GM23248 (cell line): ENCODE measurements at regions not wholly inside any gene's neighbourhood (a gene's known extent, or its start where the extent isn't known, plus 50 kb on each side); places are given as distances from the start of the nearest gene placed in this dataset.

ENCODE experiments used
- DNase-seq: peaks from one replicate; pipeline ENCODE4 v3.0.0-alpha.2; 2015
- H2AFZ ChIP-seq: fragments of 200-600 bp; sonication (generic); 2 replicates; pipeline ENCODE4 v1.6.1; 2016; ENCODE audit warnings: antibody characterized with exemption
- H3F3A ChIP-seq: fragments of 200-600 bp; sonication (generic); 2 replicates; pipeline ENCODE4 v1.6.1; 2016; ENCODE audit warnings: mild to moderate bottlenecking, antibody characterized with exemption, mixed run types; ENCODE audit not compliant: insufficient read depth
- H3K27ac ChIP-seq: fragments of 200-600 bp; sonication (generic); 2 replicates; pipeline ENCODE4 v1.5.1; 2016; ENCODE audit warnings: mild to moderate bottlenecking
- H3K27me3 ChIP-seq: fragments of 200-600 bp; sonication (generic); replicated peaks from 2 replicates; pipeline ENCODE4 v1.6.1; 2016; ENCODE audit warnings: mild to moderate bottlenecking; ENCODE audit not compliant: insufficient read depth
- H3K36me3 ChIP-seq: fragments of 200-600 bp; sonication (generic); 2 replicates; pipeline ENCODE4 v1.6.1; 2016; ENCODE audit warnings: low read depth, mild to moderate bottlenecking
- H3K4me1 ChIP-seq: fragments of 200-600 bp; sonication (generic); 2 replicates; pipeline ENCODE4 v1.6.1; 2016; ENCODE audit warnings: mild to moderate bottlenecking; ENCODE audit not compliant: insufficient read depth
- H3K4me2 ChIP-seq: fragments of 200-600 bp; sonication (generic); one replicate; pipeline ENCODE4 v1.6.1; 2016; ENCODE audit warnings: mild to moderate bottlenecking; ENCODE audit not compliant: unreplicated experiment
- H3K4me3 ChIP-seq: fragments of 200-600 bp; sonication (generic); 2 replicates; pipeline ENCODE4 v1.5.1; 2016; ENCODE audit warnings: mild to moderate bottlenecking
- H3K79me2 ChIP-seq: fragments of 200-600 bp; sonication (generic); 2 replicates; pipeline ENCODE4 v1.6.1; 2016; ENCODE audit warnings: mild to moderate bottlenecking; ENCODE audit not compliant: insufficient read depth
- H3K9ac ChIP-seq: fragments of 200-600 bp; sonication (generic); 2 replicates; pipeline ENCODE4 v1.6.1; 2016; ENCODE audit warnings: mild to moderate bottlenecking
- H3K9me2 ChIP-seq: fragments of 200-600 bp; sonication (generic); 2 replicates; pipeline ENCODE4 v1.6.1; 2016; ENCODE audit warnings: mixed run types, mild to moderate bottlenecking, moderate library complexity; ENCODE audit not compliant: insufficient read depth
- H3K9me3 ChIP-seq: fragments of 200-600 bp; sonication (generic); one replicate; pipeline ENCODE4 v1.6.1; 2017; ENCODE audit warnings: low read depth
- H4K20me1 ChIP-seq: fragments of 200-600 bp; sonication (generic); 2 replicates; pipeline ENCODE4 v1.6.0; 2016; ENCODE audit not compliant: insufficient read depth
- EZH2 ChIP-seq: fragments of 200-600 bp; sonication (generic); IDR thresholded peaks from 2 replicates; pipeline ENCODE4 v1.6.1; 2018; ENCODE audit warnings: antibody characterized with exemption, mild to moderate bottlenecking; ENCODE audit not compliant: insufficient read depth, poor library complexity, severe bottlenecking
- EZH2phosphoT487 ChIP-seq: fragments of 200-600 bp; sonication (generic); IDR thresholded peaks from 2 replicates; pipeline ENCODE4 v1.6.1; 2018; ENCODE audit warnings: antibody characterized with exemption, moderate library complexity, mild to moderate bottlenecking, low read depth; ENCODE audit not compliant: insufficient read depth
- WGBS, 2 experiments: methylation state at CpG; one replicate each; pipeline ENCODE4 v1.1.6; 2015 to 2017; ENCODE audit warnings: low lambda C conversion rate in 2 of 2, low coverage in 1 of 2; ENCODE audit errors: missing lambda C conversion rate in 2 of 2; 5-methylcytosine and 5-hydroxymethylcytosine counted together
- in situ Hi-C: fragments of 300-500 bp; cut with MboI; formaldehyde crosslinking; loops from 2 replicates; pipeline ENCODE4 v1.15.0; 2020

DNA sequence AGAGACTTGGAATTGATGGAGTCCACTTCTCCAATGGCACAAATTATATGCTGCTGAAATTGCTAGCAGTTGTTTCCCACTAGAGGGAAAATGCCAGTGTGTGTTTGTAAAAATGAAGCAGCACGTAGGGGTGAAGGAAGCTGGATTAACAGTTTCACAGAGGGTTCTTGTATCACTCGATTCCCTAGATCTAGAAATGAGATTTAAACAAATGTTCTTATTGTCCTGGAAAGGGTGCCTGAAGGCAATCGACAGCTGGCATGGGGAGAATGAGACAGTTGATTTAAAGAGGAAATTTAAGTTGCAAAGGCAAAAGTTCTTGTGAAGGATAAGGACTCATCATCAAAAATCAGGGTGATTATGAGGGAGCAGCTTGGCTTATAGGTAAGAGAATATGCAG is 234.8 kb upstream of the ARPP21 start:
- Histone ChIP-seq H3K9ac (no peak overlapping the region), H3K9me3 (no peaks in the 10 kb centered on the region), H3K4me2 (no peak overlapping the region), H3K4me1 (no peaks in the 10 kb centered on the region), H3K79me2 (no peaks in the 10 kb centered on the region), H3K36me3 (no peaks in the 10 kb centered on the region), H4K20me1 (no peaks in the 10 kb centered on the region), H2AFZ (no peak overlapping the region), H3K4me3 (no peak overlapping the region), H3K27ac (no peak overlapping the region), H3F3A (no peaks in the 10 kb centered on the region), H3K27me3 (no peaks in the 10 kb centered on the region), H3K9me2 (no peaks in the 10 kb centered on the region)
- DNase-seq: no peak
- TF ChIP-seq EZH2: no peak
- no peak for TF ChIP-seq EZH2phosphoT487
- in situ Hi-C loops: no loop called here
- 2 to 3% methylated on average over 3 of the region's 3 CpGs for WGBS, 2 experiments

DNA sequence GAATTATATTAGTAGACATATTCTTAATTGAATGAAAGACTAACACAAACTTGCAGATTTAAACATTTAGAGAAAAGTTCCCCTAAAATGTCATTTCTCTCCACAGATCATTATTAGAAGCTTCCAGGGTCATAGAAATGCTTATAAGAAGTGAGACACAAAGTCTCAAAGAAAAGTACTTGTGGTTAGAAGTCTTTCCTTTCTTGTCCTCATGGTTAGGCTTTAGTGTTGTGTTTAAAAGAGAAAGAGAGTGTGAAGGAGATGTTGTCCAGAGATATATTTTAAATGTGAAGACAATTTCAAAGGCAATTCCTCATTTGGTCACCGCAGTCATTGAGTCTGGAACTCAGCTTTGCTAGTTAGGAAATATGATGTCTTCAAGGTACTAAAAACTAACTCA is 230.4 kb upstream of the ARPP21 start:
- H3K4me1 ChIP-seq: no peaks in the 10 kb centered on the region
- in situ Hi-C loops: no loop called here
- WGBS, 2 experiments: 30 to 39% methylated on average over 1 of the region's 1 CpG
- TF ChIP-seq EZH2phosphoT487 (no peak), EZH2 (no peak)
- H3K27me3 ChIP-seq: no peaks in the 10 kb centered on the region
- no peaks in the 10 kb centered on the region for H3K79me2 ChIP-seq
- H3K9ac ChIP-seq: no peak overlapping the region
- no peaks in the 10 kb centered on the region for H3F3A ChIP-seq
- no peak overlapping the region for H2AFZ ChIP-seq
- H3K4me2 ChIP-seq: no peak overlapping the region
- H3K9me2 ChIP-seq: no peaks in the 10 kb centered on the region
- DNase-seq: no peak
- H3K4me3 ChIP-seq: no peak overlapping the region
- no peak overlapping the region for H3K27ac ChIP-seq
- H3K9me3 ChIP-seq: no peaks in the 10 kb centered on the region
- H4K20me1 ChIP-seq: no peaks in the 10 kb centered on the region
- no peaks in the 10 kb centered on the region for H3K36me3 ChIP-seq

DNA sequence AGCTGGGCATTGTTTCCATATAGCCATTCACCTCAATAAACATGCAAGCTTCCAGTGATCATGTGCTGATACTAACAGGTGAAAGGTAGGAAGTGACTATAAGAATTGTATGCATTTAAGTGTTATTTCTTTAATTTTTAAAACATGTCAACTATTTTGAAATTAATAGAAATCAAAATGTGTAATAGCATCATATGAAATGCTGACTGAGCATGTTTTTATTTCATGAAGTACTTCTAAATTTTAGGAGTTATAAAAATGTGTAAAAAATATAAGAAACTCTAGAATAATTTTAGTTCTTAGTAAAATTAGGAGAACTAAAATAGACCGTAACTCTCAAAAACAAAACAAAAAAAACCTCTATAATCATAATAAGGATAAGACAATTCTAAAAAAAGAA is 229.3 kb upstream of the ARPP21 start:
- Histone ChIP-seq H3K79me2 (no peaks in the 10 kb centered on the region), H3K36me3 (no peaks in the 10 kb centered on the region), H4K20me1 (no peaks in the 10 kb centered on the region), H2AFZ (no peak overlapping the region), H3K27me3 (no peaks in the 10 kb centered on the region), H3K4me2 (no peak overlapping the region), H3K9me2 (no peaks in the 10 kb centered on the region), H3K27ac (no peak overlapping the region), H3F3A (no peaks in the 10 kb centered on the region), H3K4me1 (no peaks in the 10 kb centered on the region), H3K9ac (no peak overlapping the region), H3K9me3 (no peaks in the 10 kb centered on the region), H3K4me3 (no peak overlapping the region)
- WGBS, 2 experiments: 2 to 9% methylated on average over 1 of the region's 1 CpG
- in situ Hi-C loops: no loop called here
- no peak for TF ChIP-seq EZH2
- no peak for TF ChIP-seq EZH2phosphoT487
- no peak for DNase-seq

DNA sequence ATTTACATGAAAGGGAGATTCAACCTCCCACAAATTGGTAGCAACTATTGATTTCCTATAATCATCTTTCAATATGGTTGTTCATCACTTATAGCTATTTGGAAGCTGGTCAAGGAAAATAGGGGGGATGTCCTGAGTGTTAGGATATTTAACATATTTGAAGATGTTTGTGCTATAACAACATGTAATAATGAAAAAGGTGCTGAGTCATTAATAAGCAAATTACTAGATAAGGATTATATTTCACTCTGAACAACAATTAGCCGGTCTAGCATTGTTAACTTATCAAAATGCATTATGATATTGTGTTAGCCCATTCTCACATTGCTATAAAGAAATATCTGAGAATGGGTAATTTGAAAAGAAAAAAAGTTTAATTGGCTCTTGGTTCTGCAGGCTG is 225.8 kb upstream of the ARPP21 start:
- no peak overlapping the region for H2AFZ ChIP-seq
- H3K36me3 ChIP-seq: no peaks in the 10 kb centered on the region
- no peak for DNase-seq
- no peak overlapping the region for H3K27ac ChIP-seq
- no peak overlapping the region for H3K4me3 ChIP-seq
- no peaks in the 10 kb centered on the region for H3K9me3 ChIP-seq
- H3F3A ChIP-seq: no peaks in the 10 kb centered on the region
- 22 to 27% methylated on average over 1 of the region's 1 CpG for WGBS, 2 experiments
- no peaks in the 10 kb centered on the region for H3K79me2 ChIP-seq
- H4K20me1 ChIP-seq: no peaks in the 10 kb centered on the region
- TF ChIP-seq EZH2phosphoT487 (no peak), EZH2 (no peak)
- H3K27me3 ChIP-seq: no peaks in the 10 kb centered on the region
- H3K4me2 ChIP-seq: no peak overlapping the region
- no peaks in the 10 kb centered on the region for H3K9me2 ChIP-seq
- in situ Hi-C loops: no loop called here
- no peak overlapping the region for H3K9ac ChIP-seq
- no peaks in the 10 kb centered on the region for H3K4me1 ChIP-seq

DNA sequence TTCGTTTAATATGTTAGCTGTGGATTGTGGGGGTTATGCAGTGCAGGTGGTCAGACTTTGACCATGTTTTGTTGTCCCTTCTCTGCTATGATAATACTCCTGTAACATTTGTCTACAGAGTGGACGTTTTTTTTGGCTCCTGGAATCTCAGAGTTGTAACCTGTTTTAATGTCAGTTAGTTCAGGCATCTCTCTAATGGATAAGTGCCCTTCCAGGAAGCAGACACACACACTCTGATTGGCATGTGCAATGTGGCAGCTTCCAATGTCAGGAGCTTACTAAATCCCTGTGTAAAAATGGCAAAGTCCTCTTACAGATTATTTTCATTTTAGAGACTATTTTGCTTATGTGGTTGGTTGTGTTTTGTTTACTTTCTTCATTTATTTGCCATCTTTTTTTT is 222.2 kb upstream of the ARPP21 start:
- in situ Hi-C loops: no loop called here
- Histone ChIP-seq H4K20me1 (no peaks in the 10 kb centered on the region), H3K36me3 (no peaks in the 10 kb centered on the region), H3K4me3 (no peak overlapping the region), H3K9me2 (no peaks in the 10 kb centered on the region), H2AFZ (no peak overlapping the region), H3K27ac (no peak overlapping the region), H3F3A (no peaks in the 10 kb centered on the region), H3K4me2 (no peak overlapping the region), H3K27me3 (no peaks in the 10 kb centered on the region), H3K4me1 (no peaks in the 10 kb centered on the region), H3K9me3 (no peaks in the 10 kb centered on the region), H3K79me2 (no peaks in the 10 kb centered on the region), H3K9ac (no peak overlapping the region)
- WGBS, 2 experiments: 2 to 4% methylated on average over 2 of the region's 2 CpGs
- TF ChIP-seq EZH2phosphoT487: no peak
- no peak for TF ChIP-seq EZH2
- DNase-seq: no peak
